ENCODE measurements at regions not wholly inside any gene's neighbourhood (a gene's known extent, or its start where the extent isn't known, plus 50 kb on each side); places are given as distances from the start of the nearest gene placed in this dataset.
A peak's percentile ranks its signal among the peaks of the same experiment; 100 is the strongest.

DNA sequence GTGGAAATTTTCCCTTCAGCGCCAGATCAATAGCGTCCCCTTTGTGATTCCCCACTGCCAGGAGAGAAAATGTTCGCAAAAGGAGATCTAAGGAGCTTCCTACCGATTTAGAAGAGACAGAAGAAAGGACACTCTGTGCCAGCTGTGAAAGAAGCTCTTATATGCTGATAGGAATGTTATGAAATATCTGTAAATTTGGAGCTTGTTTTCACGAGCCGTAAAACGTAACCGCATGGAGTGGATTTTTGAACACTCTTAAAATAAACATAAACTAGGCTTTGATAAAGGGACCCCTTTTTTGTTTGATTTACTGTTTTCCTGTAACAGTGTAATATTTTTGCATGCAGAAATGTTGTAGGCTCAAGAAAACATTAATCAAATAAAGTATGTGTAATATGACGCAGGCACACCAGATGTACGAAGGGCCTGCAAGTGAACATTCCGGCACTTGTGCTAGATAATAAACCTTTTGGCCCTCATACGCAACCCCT, 346.8 kb downstream of the ETNK1 start:
- DNase-seq (ENCODE audit: low read depth, low spot score), result no peak
- peak overlapping the region; percentile 90 for H2AFZ ChIP-seq (ENCODE audit: control insufficient read depth, low read length)
- FAIRE-seq, result no peak
- H3K9me1 ChIP-seq (ENCODE audit: control insufficient read depth, extremely low read depth, insufficient read depth, low read length), result no peaks in the 10 kb centered on the region
- H3K4me2 ChIP-seq (ENCODE audit: control insufficient read depth, extremely low read depth, insufficient read depth, low read depth, low read length), result peak overlapping the region; percentile 46
- no peaks in the 10 kb centered on the region for H3K9me3 ChIP-seq (ENCODE audit: control insufficient read depth, low read depth, low read length)
- H3K4me1 ChIP-seq (ENCODE audit: control insufficient read depth, extremely low read depth, insufficient read depth, low read length), result peaks cover 11% of the 10 kb centered on the region
- H3K9ac ChIP-seq (ENCODE audit: control insufficient read depth, extremely low read depth, insufficient read depth, low read length), result no peak overlapping the region
- TF ChIP-seq EZH2 (IDR thresholded peaks at IDR 0.05; ENCODE audit: low read length), result no peak
- TF ChIP-seq, protein P1, sequence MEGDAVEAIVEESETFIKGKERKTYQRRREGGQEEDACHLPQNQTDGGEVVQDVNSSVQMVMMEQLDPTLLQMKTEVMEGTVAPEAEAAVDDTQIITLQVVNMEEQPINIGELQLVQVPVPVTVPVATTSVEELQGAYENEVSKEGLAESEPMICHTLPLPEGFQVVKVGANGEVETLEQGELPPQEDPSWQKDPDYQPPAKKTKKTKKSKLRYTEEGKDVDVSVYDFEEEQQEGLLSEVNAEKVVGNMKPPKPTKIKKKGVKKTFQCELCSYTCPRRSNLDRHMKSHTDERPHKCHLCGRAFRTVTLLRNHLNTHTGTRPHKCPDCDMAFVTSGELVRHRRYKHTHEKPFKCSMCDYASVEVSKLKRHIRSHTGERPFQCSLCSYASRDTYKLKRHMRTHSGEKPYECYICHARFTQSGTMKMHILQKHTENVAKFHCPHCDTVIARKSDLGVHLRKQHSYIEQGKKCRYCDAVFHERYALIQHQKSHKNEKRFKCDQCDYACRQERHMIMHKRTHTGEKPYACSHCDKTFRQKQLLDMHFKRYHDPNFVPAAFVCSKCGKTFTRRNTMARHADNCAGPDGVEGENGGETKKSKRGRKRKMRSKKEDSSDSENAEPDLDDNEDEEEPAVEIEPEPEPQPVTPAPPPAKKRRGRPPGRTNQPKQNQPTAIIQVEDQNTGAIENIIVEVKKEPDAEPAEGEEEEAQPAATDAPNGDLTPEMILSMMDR (optimal IDR thresholded peaks at IDR 0.05 in 1 of 3, IDR thresholded peaks at IDR 0.05 in 1 of 3, conservative IDR thresholded peaks at IDR 0.05 in 1 of 3; ENCODE audit: extremely low read depth in 1 of 3, insufficient read depth in 2 of 3, low read length in 3 of 3), result no peak
- dilution Hi-C loops (cut with MboI; ENCODE audit: extremely low pct_ligation_motif_present, low sequenced_read_pairs), result no loop called here
- no peak overlapping the region for H3K27ac ChIP-seq (ENCODE audit: control insufficient read depth, insufficient read depth, low read length)
- no peaks in the 10 kb centered on the region for H4K20me1 ChIP-seq (ENCODE audit: control insufficient read depth, extremely low read depth, insufficient read depth, low read length)
- no peaks in the 10 kb centered on the region for H3K36me3 ChIP-seq (ENCODE audit: control insufficient read depth in 2 of 2, extremely low read depth in 1 of 2, insufficient read depth in 2 of 2, low read length in 2 of 2)
- H3K4me3 ChIP-seq (ENCODE audit: control insufficient read depth in 2 of 3, extremely low read depth in 1 of 3, insufficient read depth in 2 of 3, low read depth in 1 of 3, low read length in 3 of 3), result no peak overlapping the region
- no peaks in the 10 kb centered on the region for H3K27me3 ChIP-seq (ENCODE audit: control insufficient read depth, extremely low read depth, insufficient read depth, low read length)
- H3K79me2 ChIP-seq (ENCODE audit: control insufficient read depth, insufficient read depth, low read length), result no peaks in the 10 kb centered on the region

DNA sequence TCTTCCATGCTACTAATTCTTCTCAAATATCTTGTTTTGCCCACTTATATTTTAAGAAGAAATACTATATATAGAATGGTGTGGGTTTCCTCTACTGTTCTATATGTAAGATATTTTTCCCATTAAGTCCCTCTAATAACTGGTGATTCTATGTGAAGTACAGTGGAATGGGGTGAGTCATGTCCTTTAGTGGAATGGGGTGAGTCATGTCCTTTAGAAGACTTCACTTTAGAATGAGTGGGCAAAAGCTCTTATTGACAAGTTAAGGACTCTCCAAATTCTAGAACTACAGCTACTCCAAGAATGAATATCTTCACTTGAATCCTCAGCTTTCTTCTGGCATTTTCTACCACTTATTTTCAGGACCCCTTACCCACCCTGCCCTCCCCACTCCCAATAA, 349.9 kb downstream of the ETNK1 start:
- dilution Hi-C loops (cut with MboI; ENCODE audit: extremely low pct_ligation_motif_present, low sequenced_read_pairs), result no loop called here
- Histone ChIP-seq H3K27ac (ENCODE audit: control insufficient read depth, insufficient read depth, low read length) (peak overlapping the region; percentile 28), H3K27me3 (ENCODE audit: control insufficient read depth, extremely low read depth, insufficient read depth, low read length) (no peaks in the 10 kb centered on the region), H4K20me1 (ENCODE audit: control insufficient read depth, extremely low read depth, insufficient read depth, low read length) (no peaks in the 10 kb centered on the region), H3K9me3 (ENCODE audit: control insufficient read depth, low read depth, low read length) (no peaks in the 10 kb centered on the region), H3K4me1 (ENCODE audit: control insufficient read depth, extremely low read depth, insufficient read depth, low read length) (peaks cover 26% of the 10 kb centered on the region), H2AFZ (ENCODE audit: control insufficient read depth, low read length) (no peak overlapping the region), H3K9me1 (ENCODE audit: control insufficient read depth, extremely low read depth, insufficient read depth, low read length) (no peaks in the 10 kb centered on the region), H3K36me3 (ENCODE audit: control insufficient read depth in 2 of 2, extremely low read depth in 1 of 2, insufficient read depth in 2 of 2, low read length in 2 of 2) (no peaks in the 10 kb centered on the region), H3K9ac (ENCODE audit: control insufficient read depth, extremely low read depth, insufficient read depth, low read length) (no peak overlapping the region), H3K4me2 (ENCODE audit: control insufficient read depth, extremely low read depth, insufficient read depth, low read depth, low read length) (peak overlapping the region; percentile 29), H3K4me3 (ENCODE audit: control insufficient read depth in 2 of 3, extremely low read depth in 1 of 3, insufficient read depth in 2 of 3, low read depth in 1 of 3, low read length in 3 of 3) (no peak overlapping the region), H3K79me2 (ENCODE audit: control insufficient read depth, insufficient read depth, low read length) (no peaks in the 10 kb centered on the region)
- FAIRE-seq, result peak; percentile 76
- DNase-seq (ENCODE audit: low read depth, low spot score), result peak; percentile 83
- TF ChIP-seq EZH2 (IDR thresholded peaks at IDR 0.05; ENCODE audit: low read length), result no peak
- TF ChIP-seq, protein P1 (optimal IDR thresholded peaks at IDR 0.05 in 1 of 3, IDR thresholded peaks at IDR 0.05 in 1 of 3, conservative IDR thresholded peaks at IDR 0.05 in 1 of 3; ENCODE audit: extremely low read depth in 1 of 3, insufficient read depth in 2 of 3, low read length in 3 of 3), result no peak

Measured in keratinocyte (primary cell).